ENCODE measurements at regions not wholly inside any gene's neighbourhood (a gene's known extent, or its start where the extent isn't known, plus 50 kb on each side); places are given as distances from the start of the nearest gene placed in this dataset.
A peak's percentile ranks its signal among the peaks of the same experiment; 100 is the strongest.

GRCh38 chr14:100654814-100655740 lies 67.9 kb upstream of the BEGAIN start:
- peak; percentile 33 for DNase-seq (ENCODE audit: extremely low read depth, insufficient read length)
- TF ChIP-seq CTCF (IDR thresholded peaks at IDR 0.05; ENCODE audit: insufficient read depth, low read length, poor library complexity, severe bottlenecking): peak; percentile 75
- no peaks in the 10 kb centered on the region for H3K36me3 ChIP-seq (ENCODE audit: control insufficient read depth, insufficient read depth, low read length)
- H3K4me3 ChIP-seq (replicated peaks; ENCODE audit: low read depth, low read length): no peak overlapping the region
- no peaks in the 10 kb centered on the region; the same call in 1 of the 2 replicates for H3K27me3 ChIP-seq (replicated peaks; ENCODE audit: control insufficient read depth, insufficient read depth, low read length)

- no peak for DNase-seq (ENCODE audit: extremely low read depth, insufficient read length)
- no peak overlapping the region for H3K4me3 ChIP-seq (replicated peaks; ENCODE audit: low read depth, low read length)
- no peaks in the 10 kb centered on the region for H3K36me3 ChIP-seq (ENCODE audit: control insufficient read depth, insufficient read depth, low read length)
- H3K27me3 ChIP-seq (replicated peaks; ENCODE audit: control insufficient read depth, insufficient read depth, low read length): no peaks in the 10 kb centered on the region; the same call in 1 of the 2 replicates
- TF ChIP-seq CTCF (IDR thresholded peaks at IDR 0.05; ENCODE audit: insufficient read depth, low read length, poor library complexity, severe bottlenecking): no peak
Observed at GRCh38 chr14:100655741-100656085, 68.5 kb upstream of the BEGAIN start.

- no peak overlapping the region for H3K4me3 ChIP-seq (replicated peaks; ENCODE audit: low read depth, low read length)
- DNase-seq (ENCODE audit: extremely low read depth, insufficient read length): no peak
- no peaks in the 10 kb centered on the region for H3K36me3 ChIP-seq (ENCODE audit: control insufficient read depth, insufficient read depth, low read length)
- TF ChIP-seq CTCF (IDR thresholded peaks at IDR 0.05; ENCODE audit: insufficient read depth, low read length, poor library complexity, severe bottlenecking): no peak
- H3K27me3 ChIP-seq (replicated peaks; ENCODE audit: control insufficient read depth, insufficient read depth, low read length): no peaks in the 10 kb centered on the region; the same call in 1 of the 2 replicates
Observed at GRCh38 chr14:100656996-100657395, 69.7 kb upstream of the DLK1 start.

- Histone ChIP-seq H3K4me3 (replicated peaks; ENCODE audit: low read depth, low read length) (no peak overlapping the region), H3K36me3 (ENCODE audit: control insufficient read depth, insufficient read depth, low read length) (no peaks in the 10 kb centered on the region), H3K27me3 (replicated peaks; ENCODE audit: control insufficient read depth, insufficient read depth, low read length) (no peaks in the 10 kb centered on the region; the same call in 1 of the 2 replicates)
- no peak for DNase-seq (ENCODE audit: extremely low read depth, insufficient read length)
- TF ChIP-seq CTCF (IDR thresholded peaks at IDR 0.05; ENCODE audit: insufficient read depth, low read length, poor library complexity, severe bottlenecking): no peak
Observed at GRCh38 chr14:100657780-100658179, 68.9 kb upstream of the DLK1 start.

GRCh38 chr14:100658181-100658886 lies 68.4 kb upstream of the DLK1 start:
- no peak for TF ChIP-seq CTCF (IDR thresholded peaks at IDR 0.05; ENCODE audit: insufficient read depth, low read length, poor library complexity, severe bottlenecking)
- no peaks in the 10 kb centered on the region; the same call in 1 of the 2 replicates for H3K27me3 ChIP-seq (replicated peaks; ENCODE audit: control insufficient read depth, insufficient read depth, low read length)
- no peak for DNase-seq (ENCODE audit: extremely low read depth, insufficient read length)
- H3K4me3 ChIP-seq (replicated peaks; ENCODE audit: low read depth, low read length): no peak overlapping the region
- H3K36me3 ChIP-seq (ENCODE audit: control insufficient read depth, insufficient read depth, low read length): no peaks in the 10 kb centered on the region
